Left lung (tissue), 4 donors: ENCODE measurements at regions not wholly inside any gene's neighbourhood (a gene's known extent, or its start where the extent isn't known, plus 50 kb on each side); places are given as distances from the start of the nearest gene placed in this dataset.
A peak's percentile ranks its signal among the peaks of the same experiment; 100 is the strongest.

Experiments
- ATAC-seq: fragments of 200-7000 bp; cut with Tn5 transposase; one replicate; pipeline ENCODE4 v1.9.1; 2020; ENCODE audit warnings: moderate library complexity
- DNase-seq, 4 donors: peaks; one replicate each; pipeline ENCODE4 v3.0.0-alpha.2; 2013 to 2020
- H3K27ac ChIP-seq, 2 donors: fragments of 200-600 bp; sonication (generic) in 1 of 2; one replicate each; pipeline versions ENCODE4 v1.5.0 to v1.8.0; 2020 to 2021
- H3K27me3 ChIP-seq, 2 donors: fragments of 200-600 bp; sonication (generic) in 1 of 2; one replicate each; pipeline versions ENCODE4 v1.5.0 to v1.8.0; 2020 to 2021
- H3K36me3 ChIP-seq, 2 donors: fragments of 200-600 bp; sonication (generic) in 1 of 2; one replicate each; pipeline versions ENCODE4 v1.5.0 to v1.8.0; 2020 to 2021
- H3K4me1 ChIP-seq, 2 donors: fragments of 200-600 bp; one replicate each; pipeline ENCODE4 v1.8.0; 2021
- H3K4me3 ChIP-seq, 2 donors: fragments of 200-600 bp; sonication (generic) in 1 of 2; one replicate each; pipeline versions ENCODE4 v1.5.0 to v1.8.0; 2020 to 2021; ENCODE audit warnings: mild to moderate bottlenecking in 1 of 2
- H3K9me3 ChIP-seq, 2 donors: fragments of 200-600 bp; sonication (generic) in 1 of 2; one replicate each; pipeline versions ENCODE4 v1.5.0 to v1.8.0; 2020 to 2021
- CTCF ChIP-seq, 2 donors: fragments of 200-600 bp; sonication (generic) in 1 of 2; IDR thresholded peaks; one replicate each; pipeline versions ENCODE4 v1.5.0 to v1.8.0; 2021; ENCODE audit warnings: antibody characterized with exemption in 2 of 2
- intact Hi-C, 2 donors: fragments of 100-400 bp; cut with DNase I; formaldehyde crosslinking; loops; one replicate each; pipeline versions ENCODE4 v1.11.2 to v1.14.2; 2022
- donor health status: DM: no; HTN: yes; CAD: no.
- donor health status: DM: no; HTN: no; CAD: no.

GRCh38 chr2:41668529-41668928 is 379.3 kb upstream of the PKDCC start:
- no peak for TF ChIP-seq CTCF (IDR thresholded peaks at IDR 0.05)
- no peak for ATAC-seq
- Histone ChIP-seq H3K4me3 (no peak overlapping the region), H3K9me3 (no peaks in the 10 kb centered on the region), H3K27ac (no peak overlapping the region), H3K4me1 (no peaks in the 10 kb centered on the region), H3K36me3 (no peaks in the 10 kb centered on the region), H3K27me3 (no peaks in the 10 kb centered on the region)
- intact Hi-C loops = no loop called here
- DNase-seq = peak in 1 of 4 donors; percentile 45

GRCh38 chr2:41678639-41679038 is 369.2 kb upstream of the PKDCC start:
- intact Hi-C loops = no loop called here
- Histone ChIP-seq H3K4me1 (no peaks in the 10 kb centered on the region), H3K36me3 (no peaks in the 10 kb centered on the region), H3K4me3 (no peak overlapping the region), H3K27ac (no peak overlapping the region), H3K9me3 (peaks cover 0 to under 1% of the 10 kb centered on the region in 2 donors), H3K27me3 (no peaks in the 10 kb centered on the region)
- no peak for ATAC-seq
- TF ChIP-seq CTCF (IDR thresholded peaks at IDR 0.05) = no peak
- no peak for DNase-seq

GRCh38 chr2:41686156-41686555 is 361.7 kb upstream of the PKDCC start:
- Histone ChIP-seq H3K4me3 (no peak overlapping the region), H3K27me3 (no peaks in the 10 kb centered on the region)
- no peak for TF ChIP-seq CTCF (IDR thresholded peaks at IDR 0.05)

DNA sequence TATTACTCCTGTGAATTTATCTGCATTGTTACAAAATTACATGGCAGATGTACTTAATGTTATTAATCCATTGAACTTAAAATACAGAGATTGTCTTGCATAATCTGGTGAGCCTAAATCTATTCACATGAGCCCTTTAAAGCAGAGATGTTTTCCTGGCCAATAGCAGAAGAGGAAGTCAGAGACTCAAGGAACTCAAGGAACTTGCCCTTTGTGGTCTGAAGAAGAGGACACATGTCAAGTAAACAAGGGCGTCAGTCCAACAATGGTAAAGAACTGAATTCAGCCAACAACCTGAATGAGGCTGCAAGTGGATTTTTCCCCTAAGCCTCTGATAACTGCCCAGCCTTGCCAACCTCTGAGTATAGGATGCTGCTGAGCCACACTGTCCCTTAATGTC is 356.3 kb upstream of the PKDCC start:
- H3K27me3 ChIP-seq = no peaks in the 10 kb centered on the region
- intact Hi-C loops = no loop called here
- ATAC-seq = peak; percentile 17
- no peaks in the 10 kb centered on the region for H3K9me3 ChIP-seq
- H3K36me3 ChIP-seq = no peaks in the 10 kb centered on the region
- TF ChIP-seq CTCF (IDR thresholded peaks at IDR 0.05) = no peak
- H3K27ac ChIP-seq = no peak overlapping the region
- DNase-seq = no peak
- H3K4me1 ChIP-seq = no peaks in the 10 kb centered on the region
- no peak overlapping the region for H3K4me3 ChIP-seq

More at GRCh38 chr2:41686156-41686555, 361.7 kb upstream of the PKDCC start:
- Histone ChIP-seq H3K4me1 (no peaks in the 10 kb centered on the region), H3K9me3 (peaks cover 0 to 4% of the 10 kb centered on the region in 2 donors), H3K36me3 (no peaks in the 10 kb centered on the region), H3K27ac (no peak overlapping the region)
- DNase-seq (no peak), ATAC-seq (no peak)
- intact Hi-C loops = no loop called here

DNA sequence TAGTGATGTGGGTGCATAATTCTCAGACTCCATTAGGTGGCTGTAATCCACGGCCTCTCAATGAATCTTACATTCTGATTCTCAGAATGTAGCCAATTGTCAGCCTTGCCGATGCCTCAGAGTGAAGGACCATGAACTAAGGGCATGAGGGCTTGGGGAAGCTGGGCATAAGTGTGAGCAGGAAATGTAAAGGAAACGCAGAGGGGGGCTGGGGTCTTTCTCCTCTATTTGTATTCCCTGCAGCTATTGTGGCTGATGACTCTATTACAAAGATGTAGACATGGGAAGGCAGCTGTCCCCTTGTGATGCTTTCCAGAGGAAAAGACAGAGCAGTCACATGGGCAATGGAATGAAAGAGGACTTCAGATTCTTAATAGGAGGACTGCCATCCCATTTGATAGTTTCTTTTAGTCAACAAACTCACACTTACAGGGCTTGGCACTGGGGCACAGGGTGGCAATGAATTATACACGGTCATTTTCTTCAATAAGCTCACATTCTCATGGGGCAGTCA is 353.2 kb upstream of the PKDCC start:
- Histone ChIP-seq H3K4me3 (no peak overlapping the region), H3K9me3 (no peaks in the 10 kb centered on the region), H3K27me3 (peaks cover 0 to 12% of the 10 kb centered on the region in 2 donors), H3K36me3 (no peaks in the 10 kb centered on the region), H3K4me1 (no peaks in the 10 kb centered on the region), H3K27ac (no peak overlapping the region)
- intact Hi-C loops = no loop called here
- ATAC-seq (no peak), DNase-seq (no peak)
- TF ChIP-seq CTCF (IDR thresholded peaks at IDR 0.05) = no peak
